HG03175 (cell line): ENCODE measurements at regions not wholly inside any gene's neighbourhood (a gene's known extent, or its start where the extent isn't known, plus 50 kb on each side); places are given as distances from the start of the nearest gene placed in this dataset.
"Not testable (repeated sequence)": the region's sequence is repeated elsewhere in the genome, so short reads cannot be mapped to it uniquely, and the experiment has no call there.

Experiments used
- ATAC-seq: cut with Tn5 transposase; IDR thresholded peaks from one replicate; pipeline ENCODE4 v1.9.1; 2021; ENCODE audit warnings: mild to moderate bottlenecking, moderate library complexity; ENCODE audit not compliant: unreplicated experiment

DNA sequence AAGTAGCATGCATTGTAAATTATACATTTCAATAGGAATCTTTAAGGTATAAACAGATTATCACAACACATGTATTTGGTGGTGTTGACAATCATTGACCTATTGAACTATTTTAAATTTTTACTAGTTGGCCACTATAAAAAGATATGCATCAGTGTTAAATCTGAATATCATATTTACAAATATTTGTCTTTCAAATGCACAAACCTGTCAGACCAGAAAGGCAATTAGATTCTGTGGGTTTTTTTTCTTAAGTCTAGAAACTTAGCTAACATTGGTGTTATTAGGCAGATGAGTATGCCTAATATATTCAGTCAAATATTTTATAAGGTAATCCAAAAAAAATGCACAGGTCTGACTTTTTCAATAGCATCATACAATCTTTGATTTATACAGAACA is 241.4 kb upstream of the DGKB start:
- ATAC-seq = no peak

DNA sequence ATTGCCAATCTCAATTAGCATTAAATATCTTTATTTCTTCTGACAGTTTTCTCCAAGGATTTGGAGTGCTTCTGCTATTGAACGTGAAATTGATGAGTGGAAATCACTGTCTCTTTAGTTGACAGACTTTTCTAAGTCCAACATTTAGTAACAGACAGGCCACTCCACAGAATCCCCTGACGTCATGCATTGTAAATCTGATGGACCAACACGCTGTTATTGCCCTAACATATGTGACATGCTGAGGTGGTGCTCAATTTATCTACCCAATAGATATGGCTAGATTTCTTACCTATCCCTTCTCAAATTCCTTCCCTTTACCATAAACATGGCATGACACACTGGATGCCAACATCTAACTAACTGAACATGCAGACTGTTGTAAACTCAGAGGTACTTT is 240.6 kb upstream of the DGKB start:
- ATAC-seq = no peak

DNA sequence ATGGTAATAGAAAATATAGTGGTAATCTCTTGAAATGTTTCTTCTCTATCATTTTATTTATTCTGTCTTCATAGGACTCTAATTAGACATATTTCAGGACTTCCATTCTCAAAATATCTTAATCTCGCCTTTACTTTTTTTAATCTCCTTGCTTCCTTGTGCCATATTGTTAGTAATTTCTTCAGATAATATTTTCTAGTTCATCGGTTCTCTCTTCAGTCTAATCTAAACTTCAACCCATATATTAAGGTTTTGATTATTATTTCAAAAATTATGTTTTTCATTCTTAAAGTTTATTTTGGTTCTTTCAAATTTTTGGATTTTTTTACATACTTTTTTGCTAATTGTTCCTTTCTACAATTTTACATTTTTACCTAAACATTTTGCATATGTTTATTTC is 237.9 kb upstream of the DGKB start:
- ATAC-seq = no peak

- ATAC-seq = no peak
These were observed 229.1 kb upstream of the DGKB start for GRCh38 chr7:15131661-15132060.

DNA sequence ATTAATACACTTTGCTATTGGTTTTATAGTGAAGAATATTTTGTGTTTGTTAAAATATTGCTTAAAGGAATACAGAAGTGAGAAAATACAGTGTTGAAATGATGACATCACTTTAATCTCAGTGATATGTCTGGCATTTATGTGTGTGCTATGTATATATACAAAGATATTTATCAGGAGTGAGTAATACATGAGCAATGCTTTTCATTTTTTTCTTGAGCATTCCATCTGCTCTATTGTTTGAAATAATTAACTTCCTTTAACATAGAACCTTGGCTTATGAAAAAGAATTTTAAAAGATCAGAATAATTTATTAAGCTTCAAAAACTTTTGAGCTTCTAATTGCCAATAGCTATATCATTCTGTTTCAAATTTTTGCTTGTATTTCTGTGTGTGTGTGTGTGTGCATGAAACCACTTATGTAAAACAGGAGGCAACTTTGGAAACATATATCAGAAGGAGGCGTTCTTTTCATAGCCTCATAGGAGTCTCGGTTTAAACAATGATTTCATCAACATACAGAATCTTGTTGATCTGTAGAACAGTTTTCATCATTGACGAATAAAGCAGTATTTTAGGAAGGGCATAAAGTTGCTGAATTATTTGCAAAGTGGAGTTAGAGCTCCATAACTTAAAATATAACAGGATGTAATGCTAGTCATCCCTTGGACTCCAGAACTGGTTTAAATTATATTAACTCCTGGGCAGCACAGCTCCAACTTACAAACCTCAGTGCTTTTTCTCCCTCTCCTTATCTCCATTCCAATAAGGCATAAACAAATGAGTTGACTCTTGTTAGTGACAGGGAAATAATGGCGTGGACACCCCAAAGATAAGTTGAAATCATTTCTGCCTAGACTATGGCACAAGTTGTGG is 228.4 kb upstream of the DGKB start:
- no peak for ATAC-seq

GRCh38 chr7:15128716-15129115 is 226.2 kb upstream of the DGKB start:
- no peak for ATAC-seq

DNA sequence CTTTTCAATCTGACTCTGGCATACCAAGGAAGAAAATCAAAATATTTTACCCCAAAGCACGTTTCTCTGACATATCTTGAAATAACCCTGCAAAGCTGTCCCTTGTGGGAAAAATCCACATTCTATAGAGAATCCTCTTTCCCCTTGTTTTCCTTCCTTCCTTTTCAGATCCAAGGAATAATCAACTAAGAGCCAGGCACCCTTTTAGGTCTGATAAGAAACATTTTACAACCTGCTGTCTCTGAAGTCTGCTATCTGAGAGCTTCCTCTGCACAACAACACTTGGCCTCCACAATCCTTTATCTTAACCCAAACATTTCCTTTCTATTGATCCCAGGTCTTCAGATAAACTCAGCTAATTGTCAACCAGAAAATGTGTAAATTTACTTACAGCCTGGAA is 224.1 kb upstream of the DGKB start:
- not testable (repeated sequence) for ATAC-seq

DNA sequence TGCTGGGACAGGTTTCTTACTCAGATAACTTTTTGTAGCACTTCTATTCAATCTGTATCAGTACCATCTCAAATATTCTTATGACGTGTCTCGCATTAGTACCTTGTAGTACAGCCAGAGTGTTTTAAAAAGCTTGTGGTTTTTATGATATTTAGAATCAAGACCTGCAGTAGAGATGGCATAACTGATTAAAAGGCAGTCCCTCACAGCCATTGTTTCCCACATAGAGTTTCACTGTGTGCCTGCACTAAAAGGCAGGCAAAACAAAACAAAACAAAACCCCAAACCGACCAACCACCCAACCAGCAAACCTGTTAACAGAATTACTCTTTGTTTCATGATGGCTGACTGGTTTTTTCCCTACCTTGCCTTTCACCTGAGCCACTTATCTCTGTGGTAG is 221.3 kb upstream of the DGKB start:
- no peak for ATAC-seq

GRCh38 chr7:15113752-15114151 is 211.2 kb upstream of the DGKB start:
- ATAC-seq = no peak

DNA sequence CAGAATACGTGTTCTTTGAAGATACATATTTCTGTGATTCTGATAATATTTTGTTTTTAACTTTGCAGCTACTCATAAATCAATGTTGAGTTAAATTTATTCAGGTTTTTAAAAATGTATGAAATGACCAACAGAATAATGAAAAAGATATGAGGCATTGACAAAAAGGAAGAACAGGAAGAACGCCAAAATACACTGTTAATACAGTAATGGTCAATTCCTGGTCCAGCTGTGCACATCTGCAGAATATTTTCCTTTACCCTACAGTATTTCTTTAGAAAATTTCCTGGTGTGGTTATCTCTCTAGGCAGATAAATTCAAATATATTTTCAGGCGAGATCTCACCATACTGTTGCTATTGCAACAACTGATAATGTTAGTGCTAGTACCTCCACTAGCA is 203.2 kb upstream of the DGKB start:
- no peak for ATAC-seq

DNA sequence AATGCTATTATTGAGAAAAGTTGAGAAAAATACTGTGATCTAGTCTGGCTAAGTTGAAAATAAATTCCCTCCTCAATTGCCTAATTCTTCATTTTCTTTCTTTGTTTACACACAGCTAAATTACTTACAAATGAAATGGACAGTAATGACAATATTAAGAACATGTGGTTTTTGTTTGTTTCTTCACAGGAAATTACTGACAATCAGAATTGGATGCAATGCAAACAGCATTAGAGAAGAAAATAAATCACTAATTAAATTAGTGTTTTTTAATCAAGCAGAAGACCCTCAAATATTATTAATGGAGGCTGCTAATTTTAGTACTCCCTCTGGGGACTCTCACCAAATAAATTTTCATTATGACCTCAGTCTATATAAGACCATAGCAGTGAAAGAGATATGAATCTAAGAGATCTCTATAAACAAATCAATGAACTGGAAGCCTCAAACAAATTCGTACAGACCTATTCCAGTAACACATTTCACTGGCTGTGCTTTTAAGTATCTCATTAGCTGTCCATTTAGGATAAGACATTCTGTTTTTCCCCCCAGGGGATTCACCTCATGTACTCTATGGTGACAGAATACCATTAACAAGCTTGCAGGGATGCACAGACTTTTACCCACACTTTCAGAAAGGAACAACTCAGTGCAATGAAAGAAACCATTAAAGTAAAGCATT is 202.0 kb upstream of the DGKB start:
- no peak for ATAC-seq

- ATAC-seq = no peak
These were observed 196.5 kb upstream of the DGKB start for GRCh38 chr7:15099074-15099473.

- ATAC-seq = no peak
These were observed 194.3 kb upstream of the DGKB start for GRCh38 chr7:15096853-15097252.

- ATAC-seq = no peak
These were observed 192.4 kb upstream of the DGKB start for GRCh38 chr7:15094989-15095388.

GRCh38 chr7:15087771-15088170 is 185.2 kb upstream of the DGKB start:
- no peak for ATAC-seq

DNA sequence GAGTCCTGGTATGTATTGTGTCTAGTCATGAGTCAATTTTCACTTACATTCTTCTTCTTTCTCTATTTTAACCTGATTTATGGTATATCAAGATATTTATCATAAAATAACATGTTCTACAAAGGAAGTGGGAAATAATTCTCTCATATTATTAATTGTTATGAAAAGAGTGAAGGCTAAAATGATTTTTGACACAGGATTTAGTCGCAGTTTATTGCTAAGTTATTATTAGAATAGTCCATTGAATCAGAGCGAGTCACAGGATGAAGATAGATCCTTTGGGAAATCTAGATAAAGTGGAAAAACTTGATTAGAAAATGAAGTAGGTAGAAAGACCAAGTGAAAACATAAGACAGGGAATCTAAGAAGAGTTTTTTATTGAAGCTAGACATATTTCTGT is 184.3 kb upstream of the DGKB start:
- no peak for ATAC-seq

GRCh38 chr7:15086131-15086611 is 183.6 kb upstream of the DGKB start:
- no peak for ATAC-seq

GRCh38 chr7:15085366-15085765 is 182.8 kb upstream of the DGKB start:
- ATAC-seq = no peak

DNA sequence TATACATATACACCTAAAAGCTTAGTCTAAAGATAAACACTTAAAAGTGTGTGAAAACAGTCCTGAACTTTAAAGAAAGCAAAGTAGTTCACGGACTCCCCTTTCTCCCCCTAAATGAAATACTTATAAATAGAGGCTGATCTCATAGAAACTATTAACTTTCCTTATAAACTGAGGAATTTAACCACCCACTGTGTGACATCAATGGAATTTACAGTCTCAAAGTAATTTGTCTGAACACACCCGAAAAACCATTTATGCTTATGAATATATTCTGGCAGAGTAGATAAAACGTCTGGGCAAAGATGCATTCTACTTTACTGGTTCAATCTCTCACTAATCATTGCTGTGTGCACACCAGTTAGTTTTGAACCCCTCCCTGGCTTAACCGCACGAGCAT is 181.8 kb upstream of the DGKB start:
- ATAC-seq = no peak

- ATAC-seq = no peak
These were observed 179.3 kb upstream of the DGKB start for GRCh38 chr7:15081891-15082290.

GRCh38 chr7:15073301-15073700 is 170.8 kb upstream of the DGKB start:
- no peak for ATAC-seq

- no peak for ATAC-seq
These were observed 165.8 kb upstream of the DGKB start for GRCh38 chr7:15068324-15068723.
